ENCODE measurements at regions not wholly inside any gene's neighbourhood (a gene's known extent, or its start where the extent isn't known, plus 50 kb on each side); places are given as distances from the start of the nearest gene placed in this dataset.
"Not testable (repeated sequence)": the region's sequence is repeated elsewhere in the genome, so short reads cannot be mapped to it uniquely, and the experiment has no call there.

- H3K27ac Mint-ChIP-seq: no peak overlapping the region
- no peak for DNase-seq (ENCODE audit: low spot score)
- no peaks in the 10 kb centered on the region for H3K36me3 Mint-ChIP-seq (ENCODE audit: low read depth)
- H3K4me3 Mint-ChIP-seq: no peak overlapping the region
- no peaks in the 10 kb centered on the region for H3K4me1 Mint-ChIP-seq (ENCODE audit: low read depth)
- peaks cover 6% of the 10 kb centered on the region for H3K27me3 Mint-ChIP-seq (ENCODE audit: low read depth)
- no peaks in the 10 kb centered on the region for H3K9me3 Mint-ChIP-seq
These were observed 491.7 kb downstream of the SETD4 start for GRCh38 chr21:35568643-35569042.

GRCh38 chr21:35566874-35567273, 493.5 kb downstream of the SETD4 start:
- Mint-ChIP-seq H3K4me3 (no peak overlapping the region), H3K36me3 (ENCODE audit: low read depth) (no peaks in the 10 kb centered on the region), H3K27ac (no peak overlapping the region), H3K9me3 (no peaks in the 10 kb centered on the region), H3K4me1 (ENCODE audit: low read depth) (no peaks in the 10 kb centered on the region), H3K27me3 (ENCODE audit: low read depth) (peaks cover 13% of the 10 kb centered on the region)
- DNase-seq (ENCODE audit: low spot score): no peak

- no peak overlapping the region for H3K4me3 Mint-ChIP-seq
- H3K27ac Mint-ChIP-seq: no peak overlapping the region
- no peaks in the 10 kb centered on the region for H3K9me3 Mint-ChIP-seq
- peaks cover 11% of the 10 kb centered on the region for H3K27me3 Mint-ChIP-seq (ENCODE audit: low read depth)
- no peak for DNase-seq (ENCODE audit: low spot score)
- no peaks in the 10 kb centered on the region for H3K4me1 Mint-ChIP-seq (ENCODE audit: low read depth)
- H3K36me3 Mint-ChIP-seq (ENCODE audit: low read depth): no peaks in the 10 kb centered on the region
These were observed 495.1 kb downstream of the SETD4 start for GRCh38 chr21:35565204-35565611.

GRCh38 chr21:35563885-35564451, 496.4 kb downstream of the SETD4 start:
- no peak for DNase-seq (ENCODE audit: low spot score)
- H3K27me3 Mint-ChIP-seq (ENCODE audit: low read depth): peaks cover 11% of the 10 kb centered on the region
- no peaks in the 10 kb centered on the region for H3K4me1 Mint-ChIP-seq (ENCODE audit: low read depth)
- no peaks in the 10 kb centered on the region for H3K36me3 Mint-ChIP-seq (ENCODE audit: low read depth)
- H3K4me3 Mint-ChIP-seq: no peak overlapping the region
- H3K27ac Mint-ChIP-seq: no peak overlapping the region
- no peaks in the 10 kb centered on the region for H3K9me3 Mint-ChIP-seq

- DNase-seq (ENCODE audit: low spot score): no peak
- no peak overlapping the region for H3K27ac Mint-ChIP-seq
- H3K4me3 Mint-ChIP-seq: no peak overlapping the region
- no peaks in the 10 kb centered on the region for H3K4me1 Mint-ChIP-seq (ENCODE audit: low read depth)
- H3K9me3 Mint-ChIP-seq: no peaks in the 10 kb centered on the region
- H3K27me3 Mint-ChIP-seq (ENCODE audit: low read depth): peaks cover 11% of the 10 kb centered on the region
- H3K36me3 Mint-ChIP-seq (ENCODE audit: low read depth): no peaks in the 10 kb centered on the region
These were observed 497.4 kb downstream of the SETD4 start for GRCh38 chr21:35562876-35563275.

GRCh38 chr21:35561116-35561515, 499.2 kb downstream of the SETD4 start:
- H3K27ac Mint-ChIP-seq: no peak overlapping the region
- no peaks in the 10 kb centered on the region for H3K36me3 Mint-ChIP-seq (ENCODE audit: low read depth)
- H3K4me3 Mint-ChIP-seq: no peak overlapping the region
- no peaks in the 10 kb centered on the region for H3K4me1 Mint-ChIP-seq (ENCODE audit: low read depth)
- H3K9me3 Mint-ChIP-seq: no peaks in the 10 kb centered on the region
- peaks cover 11% of the 10 kb centered on the region for H3K27me3 Mint-ChIP-seq (ENCODE audit: low read depth)
- DNase-seq (ENCODE audit: low spot score): no peak

GRCh38 chr21:35559829-35560225, 500.5 kb downstream of the SETD4 start:
- no peak for DNase-seq (ENCODE audit: low spot score)
- H3K4me3 Mint-ChIP-seq: no peak overlapping the region
- no peaks in the 10 kb centered on the region for H3K9me3 Mint-ChIP-seq
- H3K27ac Mint-ChIP-seq: no peak overlapping the region
- no peaks in the 10 kb centered on the region for H3K4me1 Mint-ChIP-seq (ENCODE audit: low read depth)
- H3K36me3 Mint-ChIP-seq (ENCODE audit: low read depth): no peaks in the 10 kb centered on the region
- H3K27me3 Mint-ChIP-seq (ENCODE audit: low read depth): peaks cover 15% of the 10 kb centered on the region

GRCh38 chr21:35559128-35559828, 501.0 kb downstream of the SETD4 start:
- Mint-ChIP-seq H3K27ac (no peak overlapping the region), H3K27me3 (ENCODE audit: low read depth) (peaks cover 15% of the 10 kb centered on the region), H3K9me3 (no peaks in the 10 kb centered on the region), H3K36me3 (ENCODE audit: low read depth) (no peaks in the 10 kb centered on the region), H3K4me1 (ENCODE audit: low read depth) (no peaks in the 10 kb centered on the region), H3K4me3 (no peak overlapping the region)
- DNase-seq (ENCODE audit: low spot score): no peak

GRCh38 chr21:35556536-35556935, 503.8 kb downstream of the SETD4 start:
- Mint-ChIP-seq H3K4me3 (no peak overlapping the region), H3K36me3 (ENCODE audit: low read depth) (no peaks in the 10 kb centered on the region), H3K4me1 (ENCODE audit: low read depth) (no peaks in the 10 kb centered on the region), H3K27ac (no peak overlapping the region), H3K9me3 (no peaks in the 10 kb centered on the region), H3K27me3 (ENCODE audit: low read depth) (peaks cover 4% of the 10 kb centered on the region)
- DNase-seq (ENCODE audit: low spot score): no peak

- H3K4me1 Mint-ChIP-seq (ENCODE audit: low read depth); H3K9me3 Mint-ChIP-seq; H3K36me3 Mint-ChIP-seq (ENCODE audit: low read depth); H3K27me3 Mint-ChIP-seq (ENCODE audit: low read depth); DNase-seq (ENCODE audit: low spot score); H3K4me3 Mint-ChIP-seq: not testable (repeated sequence)
- peak overlapping the region; percentile 21 for H3K27ac Mint-ChIP-seq
These were observed 503.4 kb upstream of the RUNX1 start for GRCh38 chr21:35552483-35552882.

- no peaks in the 10 kb centered on the region for H3K9me3 Mint-ChIP-seq
- no peak overlapping the region for H3K4me3 Mint-ChIP-seq
- DNase-seq (ENCODE audit: low spot score): no peak
- H3K36me3 Mint-ChIP-seq (ENCODE audit: low read depth): no peaks in the 10 kb centered on the region
- no peaks in the 10 kb centered on the region for H3K4me1 Mint-ChIP-seq (ENCODE audit: low read depth)
- H3K27ac Mint-ChIP-seq: no peak overlapping the region
- H3K27me3 Mint-ChIP-seq (ENCODE audit: low read depth): peaks cover 7% of the 10 kb centered on the region
These were observed 500.0 kb upstream of the RUNX1 start for GRCh38 chr21:35548904-35549615.

GRCh38 chr21:35547946-35548774, 499.1 kb upstream of the RUNX1 start:
- H3K4me1 Mint-ChIP-seq (ENCODE audit: low read depth): no peaks in the 10 kb centered on the region
- H3K9me3 Mint-ChIP-seq: no peaks in the 10 kb centered on the region
- no peaks in the 10 kb centered on the region for H3K36me3 Mint-ChIP-seq (ENCODE audit: low read depth)
- H3K27ac Mint-ChIP-seq: no peak overlapping the region
- DNase-seq (ENCODE audit: low spot score): no peak
- no peak overlapping the region for H3K4me3 Mint-ChIP-seq
- H3K27me3 Mint-ChIP-seq (ENCODE audit: low read depth): peaks cover 10% of the 10 kb centered on the region

- Mint-ChIP-seq H3K4me3 (no peak overlapping the region), H3K27ac (no peak overlapping the region)
These were observed 494.6 kb upstream of the RUNX1 start for GRCh38 chr21:35543746-35544145.

More at GRCh38 chr21:35543746-35544145, 494.6 kb upstream of the RUNX1 start:
- H3K4me1 Mint-ChIP-seq (ENCODE audit: low read depth): no peaks in the 10 kb centered on the region
- H3K9me3 Mint-ChIP-seq: no peaks in the 10 kb centered on the region
- DNase-seq (ENCODE audit: low spot score): no peak
- H3K27me3 Mint-ChIP-seq (ENCODE audit: low read depth): peaks cover 12% of the 10 kb centered on the region
- no peaks in the 10 kb centered on the region for H3K36me3 Mint-ChIP-seq (ENCODE audit: low read depth)

Measured in T-helper 2 cell treated with Interferon-gamma antibody and Interleukin-4, amounts not matched to agents 5 μg/mL and 100 μg/mL, for 36 hours (primary cell).